Ascending aorta (tissue), 2 donors: ENCODE measurements at regions not wholly inside any gene's neighbourhood (a gene's known extent, or its start where the extent isn't known, plus 50 kb on each side); places are given as distances from the start of the nearest gene placed in this dataset.

Experiments used
- DNase-seq, 2 donors: peaks; one replicate each; pipeline ENCODE4 v3.0.0-alpha.2; 2019; ENCODE audit warnings: low spot score in 2 of 2
- H3K27ac ChIP-seq, 2 donors: fragments of 200-600 bp; sonication (generic); one replicate each; pipeline ENCODE4 v1.5.1; 2016 to 2017; ENCODE audit warnings: mild to moderate bottlenecking in 1 of 2
- H3K27me3 ChIP-seq: fragments of 200-600 bp; sonication (generic); one replicate; pipeline ENCODE4 v1.5.1; 2017
- H3K36me3 ChIP-seq, 2 donors: fragments of 200-600 bp; sonication (generic); one replicate each; pipeline ENCODE4 v1.5.1; 2016
- H3K4me1 ChIP-seq, 2 donors: fragments of 200-600 bp; sonication (generic); one replicate each; pipeline ENCODE4 v1.5.1; 2016 to 2017; ENCODE audit warnings: mild to moderate bottlenecking in 1 of 2
- H3K4me3 ChIP-seq, 2 donors: fragments of 200-600 bp; sonication (generic); one replicate each; pipeline ENCODE4 v1.5.1; 2016 to 2017; ENCODE audit warnings: mild to moderate bottlenecking in 1 of 2
- H3K9me3 ChIP-seq, 2 donors: fragments of 200-600 bp; sonication (generic); one replicate each; pipeline ENCODE4 v1.5.1; 2016
- CTCF ChIP-seq, 3 experiments: fragments of 200-600 bp in 2 of 3; fragments of 450-650 bp in 1 of 3; sonication (generic) in 2 of 3; IDR thresholded peaks; one replicate each; pipeline ENCODE4 v1.5.1; 2016 to 2019; ENCODE audit warnings: antibody characterized with exemption in 3 of 3, mild to moderate bottlenecking in 1 of 3, moderate library complexity in 1 of 3
- intact Hi-C: fragments of 100-400 bp; cut with DNase I; formaldehyde crosslinking; loops from one replicate; pipeline ENCODE4 v1.15.1; 2023

- Histone ChIP-seq H3K27ac (no peak overlapping the region), H3K9me3 (no peaks in the 10 kb centered on the region), H3K4me3 (no peak overlapping the region), H3K27me3 (no peaks in the 10 kb centered on the region), H3K4me1 (no peaks in the 10 kb centered on the region), H3K36me3 (no peaks in the 10 kb centered on the region)
- TF ChIP-seq CTCF (IDR thresholded peaks at IDR 0.05), result no peak
- intact Hi-C loops, result no loop called here
- no peak for DNase-seq
These were observed 88.4 kb upstream of the CELF4 start for GRCh38 chr18:37654034-37654433.

- intact Hi-C loops, result no loop called here
- no peak overlapping the region for H3K27ac ChIP-seq
- DNase-seq, result no peak
- H3K4me3 ChIP-seq, result no peak overlapping the region
- no peaks in the 10 kb centered on the region for H3K27me3 ChIP-seq
- H3K4me1 ChIP-seq, result no peaks in the 10 kb centered on the region
- no peaks in the 10 kb centered on the region for H3K9me3 ChIP-seq
- no peak for TF ChIP-seq CTCF (IDR thresholded peaks at IDR 0.05)
- no peaks in the 10 kb centered on the region for H3K36me3 ChIP-seq
These were observed 88.0 kb upstream of the CELF4 start for GRCh38 chr18:37653618-37654017.

GRCh38 chr18:37649930-37650329, 84.3 kb upstream of the CELF4 start:
- Histone ChIP-seq H3K36me3 (no peaks in the 10 kb centered on the region), H3K27me3 (no peaks in the 10 kb centered on the region), H3K4me3 (no peak overlapping the region), H3K4me1 (no peaks in the 10 kb centered on the region), H3K27ac (no peak overlapping the region), H3K9me3 (peaks cover 10 to 12% of the 10 kb centered on the region in 2 donors)
- DNase-seq, result no peak
- TF ChIP-seq CTCF (IDR thresholded peaks at IDR 0.05), result no peak
- intact Hi-C loops, result no loop called here

GRCh38 chr18:37649416-37649815, 83.8 kb upstream of the CELF4 start:
- Histone ChIP-seq H3K36me3 (no peaks in the 10 kb centered on the region), H3K4me3 (no peak overlapping the region), H3K4me1 (no peaks in the 10 kb centered on the region), H3K27me3 (no peaks in the 10 kb centered on the region), H3K9me3 (peaks cover 11 to 17% of the 10 kb centered on the region in 2 donors), H3K27ac (no peak overlapping the region)
- intact Hi-C loops, result no loop called here
- no peak for DNase-seq
- TF ChIP-seq CTCF (IDR thresholded peaks at IDR 0.05), result no peak

GRCh38 chr18:37641573-37641972, 76.0 kb upstream of the CELF4 start:
- Histone ChIP-seq H3K36me3 (no peaks in the 10 kb centered on the region), H3K27ac (no peak overlapping the region), H3K27me3 (no peaks in the 10 kb centered on the region), H3K4me1 (no peaks in the 10 kb centered on the region), H3K4me3 (no peak overlapping the region), H3K9me3 (peaks cover 11 to 17% of the 10 kb centered on the region in 2 donors)
- no peak for DNase-seq
- no peak for TF ChIP-seq CTCF (IDR thresholded peaks at IDR 0.05)
- intact Hi-C loops, result no loop called here

GRCh38 chr18:37640504-37640903, 74.9 kb upstream of the CELF4 start:
- intact Hi-C loops, result no loop called here
- TF ChIP-seq CTCF (IDR thresholded peaks at IDR 0.05), result no peak

More at GRCh38 chr18:37640504-37640903, 74.9 kb upstream of the CELF4 start:
- Histone ChIP-seq H3K4me3 (no peak overlapping the region), H3K36me3 (no peaks in the 10 kb centered on the region), H3K4me1 (no peaks in the 10 kb centered on the region), H3K9me3 (peaks cover 7 to 11% of the 10 kb centered on the region in 2 donors), H3K27ac (no peak overlapping the region), H3K27me3 (no peaks in the 10 kb centered on the region)
- no peak for DNase-seq
